Activated T-helper 17 cell treated with anti-CD3 and anti-CD28 coated beads, Interleukin-2, amount 50 U/mL, for 72 hours (primary cell): ENCODE measurements at regions not wholly inside any gene's neighbourhood (a gene's known extent, or its start where the extent isn't known, plus 50 kb on each side); places are given as distances from the start of the nearest gene placed in this dataset.

Source experiments
- ATAC-seq: fragments of 150-1000 bp; cut with Tn5 transposase; replicated peaks from 2 replicates; pipeline ENCODE4 v1.10.0; 2021; ENCODE audit warnings: mild to moderate bottlenecking, moderate library complexity
- H3K27ac Mint-ChIP-seq: one replicate; pipeline ENCODE4 v1.8.0; 2022; ENCODE audit warnings: mixed read lengths
- H3K27me3 Mint-ChIP-seq: one replicate; pipeline ENCODE4 v1.8.0; 2022; ENCODE audit warnings: mixed read lengths
- H3K36me3 Mint-ChIP-seq: one replicate; pipeline ENCODE4 v1.8.0; 2022; ENCODE audit warnings: low read depth, mild to moderate bottlenecking, mixed read lengths
- H3K4me1 Mint-ChIP-seq: one replicate; pipeline ENCODE4 v1.8.0; 2022; ENCODE audit warnings: mixed read lengths
- H3K4me3 Mint-ChIP-seq: one replicate; pipeline ENCODE4 v1.8.0; 2022; ENCODE audit warnings: mild to moderate bottlenecking, mixed read lengths
- H3K9me3 Mint-ChIP-seq: one replicate; pipeline ENCODE4 v1.8.0; 2022; ENCODE audit warnings: mixed read lengths

DNA sequence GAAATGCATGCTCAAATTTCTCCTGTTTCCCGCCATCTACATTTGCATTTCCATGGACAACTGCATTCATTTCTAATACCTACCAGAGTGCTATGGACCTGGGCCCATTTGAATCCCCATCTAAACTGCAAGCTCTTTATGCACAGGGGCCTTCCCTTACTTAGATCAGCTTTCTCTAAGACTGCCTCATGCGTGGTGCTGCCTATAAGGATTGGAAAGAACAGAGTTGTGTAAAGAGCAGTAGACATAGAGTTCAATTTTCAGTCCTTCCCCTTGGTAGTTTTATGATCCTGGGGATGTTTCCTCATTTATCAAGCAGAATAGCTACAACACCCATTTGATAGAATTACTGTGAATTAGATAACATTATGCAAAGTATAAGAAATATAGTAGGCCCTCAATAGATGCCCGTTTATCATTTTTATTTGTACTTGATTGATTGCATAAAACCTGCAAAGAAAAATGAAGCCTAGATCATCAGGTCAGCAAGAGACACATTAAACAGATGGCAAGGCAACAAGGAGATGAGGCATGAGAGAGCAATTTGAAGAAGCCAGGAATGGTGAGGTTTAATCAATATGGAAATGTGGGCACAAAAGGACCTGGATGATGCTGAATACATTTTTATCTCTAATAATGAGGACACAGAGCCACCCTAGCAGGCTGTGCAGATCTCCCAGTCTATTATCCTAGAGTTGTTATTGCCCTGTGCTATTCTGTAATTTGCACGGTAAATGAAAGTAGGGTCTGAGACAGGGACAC, 359.7 kb downstream of the FAM181B start:
- H3K36me3 Mint-ChIP-seq = no peaks in the 10 kb centered on the region
- no peak for ATAC-seq
- no peak overlapping the region for H3K27ac Mint-ChIP-seq
- H3K4me1 Mint-ChIP-seq = no peaks in the 10 kb centered on the region
- H3K27me3 Mint-ChIP-seq = no peaks in the 10 kb centered on the region
- no peak overlapping the region for H3K4me3 Mint-ChIP-seq
- peaks cover 10% of the 10 kb centered on the region for H3K9me3 Mint-ChIP-seq

DNA sequence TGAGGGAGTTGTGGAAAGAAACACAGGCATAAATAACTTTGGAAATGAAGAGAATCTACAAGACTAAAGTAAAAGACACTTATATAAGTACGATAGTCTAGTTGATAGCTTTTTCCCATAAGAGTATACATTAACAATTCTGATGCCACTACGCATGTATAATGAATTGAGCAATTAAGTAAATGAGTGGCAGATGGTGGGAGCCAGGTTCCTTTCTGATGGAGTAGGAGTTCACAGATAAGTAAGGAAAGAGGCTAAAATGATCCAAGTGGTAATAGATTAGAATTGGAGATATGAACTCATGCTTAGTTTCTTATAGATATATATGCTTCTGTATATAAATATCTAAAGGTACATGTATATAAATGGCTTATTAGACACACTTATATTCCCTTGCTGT, 368.3 kb downstream of the FAM181B start:
- Mint-ChIP-seq H3K27ac (no peak overlapping the region), H3K4me3 (no peak overlapping the region), H3K9me3 (no peaks in the 10 kb centered on the region), H3K4me1 (no peaks in the 10 kb centered on the region), H3K27me3 (no peaks in the 10 kb centered on the region), H3K36me3 (no peaks in the 10 kb centered on the region)
- no peak for ATAC-seq

DNA sequence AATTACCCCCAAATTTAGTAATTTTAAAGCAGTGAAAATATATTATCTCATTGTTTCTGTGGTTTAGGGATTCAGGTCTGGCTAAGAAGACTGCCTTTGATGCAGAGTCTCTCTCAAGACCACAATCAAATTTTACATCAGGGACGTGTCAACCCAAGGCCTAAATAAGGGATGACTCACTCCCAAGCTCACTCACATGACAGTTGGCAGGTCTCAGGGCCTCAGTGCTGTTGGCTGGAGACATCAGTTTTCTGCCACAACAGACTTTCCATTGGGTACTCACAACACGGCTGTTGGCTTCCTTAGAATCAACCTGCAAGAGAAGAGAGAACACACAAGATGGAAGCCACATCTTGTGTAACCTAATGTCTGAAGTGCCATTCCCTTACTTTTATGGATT, 377.3 kb downstream of the FAM181B start:
- no peaks in the 10 kb centered on the region for H3K27me3 Mint-ChIP-seq
- H3K27ac Mint-ChIP-seq = no peak overlapping the region
- peaks cover 4% of the 10 kb centered on the region for H3K9me3 Mint-ChIP-seq
- H3K4me3 Mint-ChIP-seq = no peak overlapping the region
- no peak for ATAC-seq
- H3K4me1 Mint-ChIP-seq = no peaks in the 10 kb centered on the region
- no peaks in the 10 kb centered on the region for H3K36me3 Mint-ChIP-seq

DNA sequence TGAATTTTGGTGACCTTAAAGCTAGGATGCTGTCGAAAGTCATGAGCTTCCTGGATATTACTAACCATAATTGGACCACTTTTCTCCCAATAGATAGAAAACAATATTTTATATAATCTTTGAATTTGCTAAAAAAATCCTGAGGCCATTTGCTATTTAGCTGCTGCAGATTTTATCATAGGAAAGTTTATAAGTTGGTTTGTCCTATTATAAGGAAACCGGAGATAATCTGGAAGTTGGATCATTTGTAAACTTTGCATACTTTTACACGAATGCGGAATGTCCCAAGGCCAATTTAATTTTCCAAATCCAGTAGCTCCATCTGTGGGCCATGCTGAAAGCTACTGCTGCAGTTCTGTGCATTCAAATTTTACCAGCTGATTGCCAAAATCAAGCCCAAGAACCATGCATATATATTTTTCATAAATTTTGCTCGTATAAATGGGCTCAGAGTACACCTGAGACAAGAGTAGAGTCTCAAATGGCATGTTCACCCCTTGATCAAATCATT, 378.3 kb downstream of the FAM181B start:
- no peaks in the 10 kb centered on the region for H3K27me3 Mint-ChIP-seq
- no peaks in the 10 kb centered on the region for H3K4me1 Mint-ChIP-seq
- H3K27ac Mint-ChIP-seq = no peak overlapping the region
- peaks cover 4% of the 10 kb centered on the region for H3K9me3 Mint-ChIP-seq
- ATAC-seq = no peak
- H3K4me3 Mint-ChIP-seq = no peak overlapping the region
- no peaks in the 10 kb centered on the region for H3K36me3 Mint-ChIP-seq

GRCh38 chr11:82326853-82327252, 406.8 kb downstream of the FAM181B start:
- H3K9me3 Mint-ChIP-seq = no peaks in the 10 kb centered on the region
- no peak overlapping the region for H3K27ac Mint-ChIP-seq
- no peaks in the 10 kb centered on the region for H3K27me3 Mint-ChIP-seq
- H3K4me1 Mint-ChIP-seq = no peaks in the 10 kb centered on the region
- no peak for ATAC-seq
- H3K4me3 Mint-ChIP-seq = no peak overlapping the region
- H3K36me3 Mint-ChIP-seq = no peaks in the 10 kb centered on the region

DNA sequence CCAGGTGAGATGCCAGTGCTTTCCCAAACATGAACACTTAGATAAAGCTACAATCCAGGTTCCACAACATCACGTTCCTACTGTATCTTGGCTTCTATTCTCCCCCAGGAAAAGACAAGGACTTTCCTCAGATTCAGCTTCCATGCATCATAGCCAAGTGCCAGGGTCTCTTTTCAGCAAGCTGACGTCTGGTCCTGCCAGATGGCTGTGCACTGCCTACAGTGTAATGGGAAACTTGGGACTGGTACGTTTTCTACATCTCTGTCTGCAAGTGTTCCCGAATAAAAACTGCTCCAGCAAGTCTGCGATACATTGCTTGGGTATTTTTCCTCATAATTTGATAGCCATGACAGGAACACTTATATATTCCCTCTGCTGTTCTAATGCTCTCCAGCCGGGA, 412.5 kb downstream of the FAM181B start:
- Mint-ChIP-seq H3K4me1 (no peaks in the 10 kb centered on the region), H3K9me3 (peaks cover 11% of the 10 kb centered on the region), H3K27me3 (no peaks in the 10 kb centered on the region), H3K36me3 (no peaks in the 10 kb centered on the region), H3K27ac (no peak overlapping the region), H3K4me3 (no peak overlapping the region)
- ATAC-seq = no peak

DNA sequence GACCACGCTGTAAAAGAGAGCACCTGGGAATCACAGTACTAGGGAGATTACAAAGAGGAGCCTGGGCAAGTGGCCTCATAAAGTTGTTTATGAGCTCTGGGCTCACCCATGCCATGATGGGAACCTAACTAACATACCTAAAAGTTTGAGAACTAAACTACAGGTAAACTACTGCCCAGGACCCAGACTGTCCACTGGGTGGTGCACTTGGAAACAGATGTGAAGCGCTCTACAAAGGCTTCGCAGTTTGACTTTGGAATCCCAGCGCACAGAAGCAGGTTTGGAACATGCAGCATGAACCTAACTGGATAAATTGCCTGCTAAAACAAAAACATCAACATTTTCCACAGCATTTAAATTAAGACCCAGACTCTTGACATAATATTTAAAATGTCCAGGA, 418.6 kb downstream of the FAM181B start:
- no peaks in the 10 kb centered on the region for H3K4me1 Mint-ChIP-seq
- no peak overlapping the region for H3K27ac Mint-ChIP-seq
- no peak overlapping the region for H3K4me3 Mint-ChIP-seq
- H3K36me3 Mint-ChIP-seq = no peaks in the 10 kb centered on the region
- ATAC-seq = no peak
- H3K9me3 Mint-ChIP-seq = peaks cover 13% of the 10 kb centered on the region
- no peaks in the 10 kb centered on the region for H3K27me3 Mint-ChIP-seq

GRCh38 chr11:82308979-82309378, 424.7 kb downstream of the FAM181B start:
- H3K4me3 Mint-ChIP-seq = no peak overlapping the region
- H3K9me3 Mint-ChIP-seq = peaks cover 9% of the 10 kb centered on the region
- no peak overlapping the region for H3K27ac Mint-ChIP-seq
- H3K36me3 Mint-ChIP-seq = no peaks in the 10 kb centered on the region
- no peak for ATAC-seq
- no peaks in the 10 kb centered on the region for H3K27me3 Mint-ChIP-seq
- no peaks in the 10 kb centered on the region for H3K4me1 Mint-ChIP-seq

DNA sequence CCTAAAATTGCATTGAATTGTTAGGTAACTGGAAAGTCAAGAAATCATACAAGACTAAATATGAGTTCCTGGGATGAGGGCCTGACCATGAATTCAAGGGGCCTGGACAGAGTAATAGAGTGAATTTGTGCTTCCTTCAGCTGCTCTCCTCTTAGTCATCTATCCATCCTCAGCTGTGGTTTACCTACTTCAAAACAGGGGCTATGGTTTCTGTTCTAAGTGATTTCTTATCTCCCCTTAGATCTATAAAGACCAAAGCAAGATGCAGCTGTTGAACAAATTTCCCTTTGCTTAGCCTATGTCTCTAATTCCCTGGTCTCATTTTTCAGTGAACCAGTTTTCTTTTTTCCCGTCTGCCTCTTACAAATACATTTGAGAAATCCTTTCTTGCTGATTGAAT, 428.5 kb downstream of the FAM181B start:
- H3K36me3 Mint-ChIP-seq = no peaks in the 10 kb centered on the region
- no peak overlapping the region for H3K4me3 Mint-ChIP-seq
- H3K9me3 Mint-ChIP-seq = peaks cover 9% of the 10 kb centered on the region
- no peaks in the 10 kb centered on the region for H3K27me3 Mint-ChIP-seq
- H3K4me1 Mint-ChIP-seq = no peaks in the 10 kb centered on the region
- no peak overlapping the region for H3K27ac Mint-ChIP-seq
- no peak for ATAC-seq

DNA sequence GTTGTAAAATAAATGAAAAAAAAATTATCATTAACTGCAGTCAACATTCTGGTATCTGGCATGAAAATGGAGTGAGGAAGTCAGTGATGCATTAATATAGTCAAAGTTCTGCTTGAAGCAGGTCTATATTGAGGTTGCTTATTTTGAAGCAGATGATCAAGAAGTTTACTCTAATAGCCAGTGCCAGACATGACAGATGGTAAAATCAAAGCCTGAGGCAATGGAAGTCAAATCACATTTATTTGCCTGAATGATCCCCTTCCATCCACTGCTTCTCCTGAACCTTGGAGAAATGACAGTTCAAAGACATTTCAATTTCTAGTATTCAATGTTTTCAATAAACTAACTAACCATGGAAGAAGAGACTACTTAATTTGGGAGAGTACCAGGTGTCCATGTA, 430.0 kb downstream of the FAM181B start:
- H3K36me3 Mint-ChIP-seq = no peaks in the 10 kb centered on the region
- H3K27me3 Mint-ChIP-seq = no peaks in the 10 kb centered on the region
- ATAC-seq = no peak
- no peak overlapping the region for H3K27ac Mint-ChIP-seq
- H3K4me3 Mint-ChIP-seq = no peak overlapping the region
- no peaks in the 10 kb centered on the region for H3K4me1 Mint-ChIP-seq
- H3K9me3 Mint-ChIP-seq = peaks cover 7% of the 10 kb centered on the region

DNA sequence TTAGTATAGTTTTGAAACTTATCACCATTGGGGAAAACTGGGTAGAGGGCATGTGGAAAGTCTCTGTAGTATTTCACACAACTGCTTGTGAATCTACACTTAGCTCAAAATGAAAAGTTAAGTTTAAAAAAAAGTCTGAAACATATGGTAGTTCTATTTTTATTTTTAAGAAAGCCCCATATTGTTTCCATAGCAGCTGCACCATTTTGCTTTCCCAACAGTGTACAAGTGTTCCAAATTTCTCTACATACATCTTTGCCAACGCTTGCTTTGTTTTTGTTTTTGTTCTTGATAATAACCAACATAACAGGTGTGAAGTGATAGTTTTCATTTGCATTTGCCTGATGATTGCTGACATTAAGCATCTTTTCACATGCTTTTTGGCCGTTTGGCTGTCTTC, 445.2 kb downstream of the FAM181B start:
- Mint-ChIP-seq H3K36me3 (no peaks in the 10 kb centered on the region), H3K9me3 (no peaks in the 10 kb centered on the region), H3K27me3 (no peaks in the 10 kb centered on the region), H3K4me3 (no peak overlapping the region), H3K27ac (no peak overlapping the region), H3K4me1 (no peaks in the 10 kb centered on the region)
- ATAC-seq = no peak

- ATAC-seq = no peak
- Mint-ChIP-seq H3K27me3 (no peaks in the 10 kb centered on the region), H3K4me3 (no peak overlapping the region), H3K9me3 (peaks cover 4% of the 10 kb centered on the region), H3K36me3 (no peaks in the 10 kb centered on the region), H3K4me1 (no peaks in the 10 kb centered on the region), H3K27ac (no peak overlapping the region)
These were observed 462.8 kb downstream of the FAM181B start for GRCh38 chr11:82270870-82271269.

GRCh38 chr11:82268627-82269026, 465.0 kb downstream of the FAM181B start:
- Mint-ChIP-seq H3K4me1 (no peaks in the 10 kb centered on the region), H3K9me3 (peaks cover 4% of the 10 kb centered on the region), H3K27me3 (no peaks in the 10 kb centered on the region), H3K27ac (no peak overlapping the region), H3K4me3 (no peak overlapping the region), H3K36me3 (no peaks in the 10 kb centered on the region)
- no peak for ATAC-seq

DNA sequence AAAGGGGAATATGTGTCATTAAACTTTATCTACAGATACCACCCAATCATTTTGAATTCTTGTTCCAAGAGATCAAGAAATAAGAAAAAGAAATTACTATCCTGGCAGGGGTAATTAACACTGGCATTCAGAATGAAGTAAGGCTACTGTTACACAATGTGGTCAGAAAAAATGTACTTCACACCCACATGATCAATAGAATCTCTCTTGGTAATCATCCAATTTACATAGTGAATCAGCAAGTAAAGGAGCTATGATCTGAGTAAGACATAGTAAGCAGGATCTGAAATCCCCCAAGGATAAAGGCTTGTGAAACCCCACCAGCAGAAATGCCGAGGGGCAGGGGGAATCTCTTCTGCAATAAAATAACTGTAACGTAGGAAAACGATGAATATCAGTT, 466.5 kb downstream of the FAM181B start:
- H3K36me3 Mint-ChIP-seq = no peaks in the 10 kb centered on the region
- H3K9me3 Mint-ChIP-seq = peaks cover 4% of the 10 kb centered on the region
- H3K4me1 Mint-ChIP-seq = no peaks in the 10 kb centered on the region
- H3K4me3 Mint-ChIP-seq = no peak overlapping the region
- H3K27ac Mint-ChIP-seq = no peak overlapping the region
- no peak for ATAC-seq
- H3K27me3 Mint-ChIP-seq = no peaks in the 10 kb centered on the region

- no peaks in the 10 kb centered on the region for H3K36me3 Mint-ChIP-seq
- ATAC-seq = no peak
These were observed 472.3 kb downstream of the FAM181B start for GRCh38 chr11:82261367-82261766.

GRCh38 chr11:82250047-82250446, 483.6 kb downstream of the FAM181B start:
- H3K9me3 Mint-ChIP-seq = no peaks in the 10 kb centered on the region
- no peak for ATAC-seq

More at GRCh38 chr11:82261367-82261766, 472.3 kb downstream of the FAM181B start:
- Mint-ChIP-seq H3K4me1 (no peaks in the 10 kb centered on the region), H3K27ac (no peak overlapping the region), H3K9me3 (no peaks in the 10 kb centered on the region), H3K27me3 (no peaks in the 10 kb centered on the region), H3K4me3 (no peak overlapping the region)

More at GRCh38 chr11:82250047-82250446, 483.6 kb downstream of the FAM181B start:
- Mint-ChIP-seq H3K4me3 (no peak overlapping the region), H3K36me3 (no peaks in the 10 kb centered on the region), H3K27ac (no peak overlapping the region), H3K4me1 (no peaks in the 10 kb centered on the region), H3K27me3 (no peaks in the 10 kb centered on the region)
